Nephron progenitor cell (in vitro differentiated cells): ENCODE measurements at regions not wholly inside any gene's neighbourhood (a gene's known extent, or its start where the extent isn't known, plus 50 kb on each side); places are given as distances from the start of the nearest gene placed in this dataset.
"Not testable (repeated sequence)": the region's sequence is repeated elsewhere in the genome, so short reads cannot be mapped to it uniquely, and the experiment has no call there.

Source experiments
- DNase-seq: peaks from one replicate; pipeline ENCODE4 v3.0.0; 2021
- H3K27ac Mint-ChIP-seq: 2 replicates; pipeline ENCODE4 v1.8.0; 2021; ENCODE audit warnings: mild to moderate bottlenecking, moderate library complexity, mixed read lengths
- H3K27me3 Mint-ChIP-seq: 2 replicates; pipeline ENCODE4 v1.8.0; 2021; ENCODE audit warnings: mild to moderate bottlenecking, low read depth, mixed read lengths; ENCODE audit not compliant: poor library complexity
- H3K36me3 Mint-ChIP-seq: 2 replicates; pipeline ENCODE4 v1.8.0; 2021; ENCODE audit warnings: low read depth, mixed read lengths
- H3K4me1 Mint-ChIP-seq: 2 replicates; pipeline ENCODE4 v1.8.0; 2021; ENCODE audit warnings: mixed read lengths
- H3K4me3 Mint-ChIP-seq: 2 replicates; pipeline ENCODE4 v1.8.0; 2021; ENCODE audit warnings: mild to moderate bottlenecking, moderate library complexity, mixed read lengths
- H3K9me3 Mint-ChIP-seq: 2 replicates; pipeline ENCODE4 v1.8.0; 2021; ENCODE audit warnings: mild to moderate bottlenecking, moderate library complexity, mixed read lengths
- CTCF ChIP-seq: fragments of 200-600 bp; sonication (generic); IDR thresholded peaks from 2 replicates; pipeline ENCODE4 v1.5.0; 2021; ENCODE audit warnings: antibody characterized with exemption

DNA sequence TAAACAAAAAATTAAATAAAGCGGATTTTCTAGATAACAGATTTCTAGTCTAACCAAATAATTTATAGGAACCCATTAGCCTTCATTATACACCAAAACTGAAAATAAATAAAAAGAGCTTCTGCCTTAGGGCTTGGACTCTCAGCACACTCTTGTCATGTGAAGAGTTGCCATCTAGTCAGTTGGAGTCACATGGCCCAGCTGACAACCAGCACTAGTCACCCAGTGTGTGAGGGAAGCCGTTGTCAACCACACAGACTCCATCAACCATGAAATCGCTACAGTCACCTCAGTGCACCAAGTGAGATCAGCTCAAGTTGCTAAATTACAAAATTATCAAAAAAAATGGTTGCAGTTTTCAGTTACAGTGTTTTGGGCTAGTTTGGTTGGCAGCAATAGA, 470.0 kb downstream of the GASK1B start:
- Mint-ChIP-seq H3K4me3 (no peak overlapping the region), H3K27ac (no peak overlapping the region), H3K9me3 (no peaks in the 10 kb centered on the region), H3K4me1 (no peaks in the 10 kb centered on the region), H3K36me3 (no peaks in the 10 kb centered on the region), H3K27me3 (no peaks in the 10 kb centered on the region)
- TF ChIP-seq CTCF, result no peak
- no peak for DNase-seq

DNA sequence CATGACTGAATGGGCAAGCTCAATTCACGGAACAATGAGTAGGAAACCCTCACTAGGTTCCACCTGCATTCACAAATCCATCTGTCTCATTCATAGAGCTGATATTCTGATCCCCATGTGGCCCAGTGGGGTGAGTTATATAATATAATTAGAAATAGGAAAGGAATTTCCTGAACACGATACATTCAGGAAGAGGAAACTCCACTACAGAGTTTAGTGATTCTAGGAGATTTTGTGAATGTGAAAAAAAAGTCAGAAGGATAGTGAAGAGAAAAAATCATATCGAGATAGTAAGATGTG, 471.2 kb downstream of the GASK1B start:
- Mint-ChIP-seq H3K27ac (no peak overlapping the region), H3K4me3 (no peak overlapping the region), H3K9me3 (no peaks in the 10 kb centered on the region), H3K27me3 (no peaks in the 10 kb centered on the region), H3K36me3 (no peaks in the 10 kb centered on the region), H3K4me1 (no peaks in the 10 kb centered on the region)
- no peak for TF ChIP-seq CTCF
- DNase-seq, result no peak

DNA sequence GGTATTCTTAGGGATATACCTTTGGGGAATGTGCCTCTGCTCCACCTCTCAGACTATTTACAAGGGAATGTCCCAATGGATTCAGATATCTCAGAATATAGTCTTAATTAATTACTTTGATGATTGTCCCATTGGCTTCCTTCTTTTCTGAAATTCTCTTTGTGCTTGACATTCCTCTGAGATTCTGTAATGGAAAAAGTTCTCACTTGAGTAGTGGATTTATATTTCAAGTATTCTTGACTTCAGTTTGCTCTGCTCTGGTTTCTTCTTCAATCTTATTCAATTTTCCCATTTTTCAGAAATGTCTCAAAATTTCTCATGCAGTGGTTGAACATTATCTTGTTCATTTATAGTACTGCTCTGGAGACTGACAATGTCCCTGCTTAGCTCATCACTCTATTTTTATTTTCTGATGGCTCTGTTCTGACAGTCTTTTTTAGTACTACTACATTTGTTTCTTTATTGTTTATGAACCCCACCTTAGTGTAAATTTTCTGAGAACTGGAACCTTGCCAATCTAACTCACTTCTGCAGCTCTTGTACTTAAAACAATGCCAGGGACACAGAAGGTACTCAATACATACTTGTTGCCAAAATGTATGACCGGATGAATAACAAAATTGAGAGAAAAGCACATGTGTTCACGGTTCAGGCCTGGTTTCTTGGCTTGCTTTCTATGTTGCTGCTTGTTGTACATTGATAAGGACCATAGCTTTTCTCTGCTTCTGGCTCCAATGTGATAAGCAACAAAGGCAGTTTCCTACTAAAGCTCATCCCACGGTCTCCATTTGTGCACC, 471.7 kb downstream of the GASK1B start:
- H3K27ac Mint-ChIP-seq, result no peak overlapping the region
- no peaks in the 10 kb centered on the region for H3K4me1 Mint-ChIP-seq
- H3K4me3 Mint-ChIP-seq, result no peak overlapping the region
- TF ChIP-seq CTCF, result no peak
- H3K27me3 Mint-ChIP-seq, result no peaks in the 10 kb centered on the region
- H3K9me3 Mint-ChIP-seq, result no peaks in the 10 kb centered on the region
- H3K36me3 Mint-ChIP-seq, result no peaks in the 10 kb centered on the region
- no peak for DNase-seq

DNA sequence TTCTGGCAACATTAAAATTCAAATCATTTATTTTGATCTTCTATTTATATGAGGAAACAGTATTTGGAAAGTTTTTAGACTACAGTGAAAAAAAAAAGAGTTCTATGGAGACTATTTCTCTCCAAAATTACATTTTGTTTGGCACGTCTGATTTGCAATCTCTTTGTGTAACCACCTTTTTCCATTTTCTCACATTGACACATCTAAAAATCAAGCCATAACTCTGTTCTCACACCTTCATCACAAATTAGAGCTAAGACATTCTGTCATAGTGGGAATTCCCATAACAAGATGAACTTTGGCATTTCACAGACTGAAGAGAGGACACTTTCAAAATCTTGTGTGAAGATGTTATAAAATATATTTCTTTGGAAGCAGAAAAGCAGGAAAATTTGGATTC, 468.9 kb downstream of the GRIA2 start:
- no peak for DNase-seq
- TF ChIP-seq CTCF, result no peak
- Mint-ChIP-seq H3K36me3 (no peaks in the 10 kb centered on the region), H3K27me3 (peaks cover 4% of the 10 kb centered on the region), H3K4me3 (no peak overlapping the region), H3K27ac (no peak overlapping the region), H3K4me1 (no peaks in the 10 kb centered on the region), H3K9me3 (peaks cover 20% of the 10 kb centered on the region)

- H3K9me3 Mint-ChIP-seq, result peaks cover 17% of the 10 kb centered on the region
- no peaks in the 10 kb centered on the region for H3K36me3 Mint-ChIP-seq
- H3K4me1 Mint-ChIP-seq, result no peaks in the 10 kb centered on the region
- no peaks in the 10 kb centered on the region for H3K27me3 Mint-ChIP-seq
- no peak for TF ChIP-seq CTCF
- DNase-seq, result no peak
- H3K27ac Mint-ChIP-seq, result no peak overlapping the region
- no peak overlapping the region for H3K4me3 Mint-ChIP-seq
Measured at GRCh38 chr4:157687971-157688370, 467.4 kb downstream of the GRIA2 start.

DNA sequence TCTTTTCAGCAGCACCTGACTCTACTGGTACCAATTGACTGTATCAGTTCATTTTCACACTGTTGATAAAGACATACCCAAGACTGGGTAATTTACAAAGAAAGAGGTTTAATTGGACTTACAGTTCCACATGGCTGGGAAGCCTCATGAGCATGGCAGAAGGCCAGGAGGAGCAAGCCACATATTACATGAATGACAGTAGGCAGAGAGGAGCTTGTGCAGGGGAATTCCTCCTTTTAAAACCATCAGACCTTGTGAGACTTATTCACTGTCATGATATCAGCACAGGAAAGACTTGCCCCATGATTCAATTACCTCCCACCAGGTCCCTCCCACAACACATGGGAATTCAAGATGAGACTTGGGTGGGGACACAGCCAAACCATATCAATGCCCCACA, 458.8 kb downstream of the GRIA2 start:
- not testable (repeated sequence) for H3K27ac Mint-ChIP-seq, DNase-seq, H3K27me3 Mint-ChIP-seq, H3K36me3 Mint-ChIP-seq, H3K4me3 Mint-ChIP-seq, H3K4me1 Mint-ChIP-seq
- H3K9me3 Mint-ChIP-seq, result peaks cover 23% of the 10 kb centered on the region
